Spleen (tissue), 7 donors: ENCODE measurements at regions not wholly inside any gene's neighbourhood (a gene's known extent, or its start where the extent isn't known, plus 50 kb on each side); places are given as distances from the start of the nearest gene placed in this dataset.

ENCODE experiments used
- CTCF ChIP-seq, 11 experiments: fragments of 200-600 bp in 7 of 11; fragments of 450-650 bp in 4 of 11; sonication (generic) in 4 of 11; IDR thresholded peaks in 8 of 11; conservative IDR thresholded peaks in 3 of 11; 1 replicate in 7 of 11; 2 replicates in 4 of 11; pipeline versions ENCODE4 v1.4.0 to v1.8.0; 2016 to 2021; ENCODE audit warnings: antibody characterized with exemption in 11 of 11, inconsistent platforms in 4 of 11, mild to moderate bottlenecking in 1 of 11
- POLR2A ChIP-seq, 3 donors: fragments of 450-650 bp; IDR thresholded peaks; one replicate each; pipeline ENCODE4 v1.5.1; 2017; ENCODE audit warnings: antibody characterized with exemption in 3 of 3, mild to moderate bottlenecking in 1 of 3
- POLR2AphosphoS5 ChIP-seq, 3 donors: sonication (generic); formaldehyde crosslinking; IDR thresholded peaks; one replicate each; pipeline ENCODE4 v1.5.1; 2017; ENCODE audit warnings: antibody characterized with exemption in 3 of 3
- donor health status: DM: no; HTN: no; CAD: no; lungs with moderate emphysema.
- donor health status: DM: no; HTN: no; CAD: no.
- donor health status: DM: no; HTN: no; CAD: no.

GRCh38 chr2:208980321-208980720 is 443.5 kb upstream of the MAP2 start:
- no peak for TF ChIP-seq CTCF (IDR thresholded peaks at IDR 0.05 in 8 of 11, conservative IDR thresholded peaks at IDR 0.05 in 3 of 11)
- TF ChIP-seq POLR2A (IDR thresholded peaks at IDR 0.05), result no peak
- no peak for TF ChIP-seq POLR2AphosphoS5 (IDR thresholded peaks at IDR 0.05)
